GM19372 (cell line): ENCODE measurements at regions not wholly inside any gene's neighbourhood (a gene's known extent, or its start where the extent isn't known, plus 50 kb on each side); places are given as distances from the start of the nearest gene placed in this dataset.
"Not testable (repeated sequence)": the region's sequence is repeated elsewhere in the genome, so short reads cannot be mapped to it uniquely, and the experiment has no call there.

Experiments
- ATAC-seq: cut with Tn5 transposase; IDR thresholded peaks from one replicate; pipeline ENCODE4 v1.9.1; 2021; ENCODE audit warnings: mild to moderate bottlenecking, low read depth, moderate library complexity; ENCODE audit not compliant: unreplicated experiment

GRCh38 chr15:62494197-62494596, 329.1 kb upstream of the C2CD4B start:
- ATAC-seq: no peak

GRCh38 chr15:62495670-62496614, 330.9 kb upstream of the C2CD4B start:
- ATAC-seq: no peak

- no peak for ATAC-seq
Measured at GRCh38 chr15:62497356-62497755, 332.3 kb upstream of the C2CD4B start.

- ATAC-seq: no peak
Measured at GRCh38 chr15:62498278-62498677, 333.2 kb upstream of the C2CD4B start.

- ATAC-seq: no peak
Measured at GRCh38 chr15:62498712-62499111, 333.6 kb upstream of the C2CD4B start.

- ATAC-seq: no peak
Measured at GRCh38 chr15:62500325-62500724, 335.2 kb upstream of the C2CD4B start.

- ATAC-seq: no peak
Measured at GRCh38 chr15:62502451-62502850, 337.4 kb upstream of the C2CD4B start.

- ATAC-seq: no peak
Measured at GRCh38 chr15:62503451-62503850, 338.4 kb upstream of the C2CD4B start.

GRCh38 chr15:62505762-62506161, 340.7 kb upstream of the C2CD4B start:
- no peak for ATAC-seq

- no peak for ATAC-seq
Measured at GRCh38 chr15:62506217-62506805, 341.2 kb upstream of the C2CD4B start.

GRCh38 chr15:62509395-62509958, 344.4 kb upstream of the C2CD4B start:
- no peak for ATAC-seq

GRCh38 chr15:62510791-62511190, 345.7 kb upstream of the C2CD4B start:
- no peak for ATAC-seq

GRCh38 chr15:62512904-62513303, 347.8 kb upstream of the C2CD4B start:
- no peak for ATAC-seq

- no peak for ATAC-seq
Measured at GRCh38 chr15:62513893-62514292, 348.8 kb upstream of the C2CD4B start.

- no peak for ATAC-seq
Measured at GRCh38 chr15:62515696-62516395, 350.8 kb upstream of the C2CD4B start.

- no peak for ATAC-seq
Measured at GRCh38 chr15:62517541-62517940, 352.5 kb upstream of the C2CD4B start.

GRCh38 chr15:62518666-62519065, 353.6 kb upstream of the C2CD4B start:
- not testable (repeated sequence) for ATAC-seq

- ATAC-seq: no peak
Measured at GRCh38 chr15:62519900-62520299, 354.8 kb upstream of the C2CD4B start.

- ATAC-seq: no peak
Measured at GRCh38 chr15:62520887-62521286, 355.8 kb upstream of the C2CD4B start.

- ATAC-seq: no peak
Measured at GRCh38 chr15:62521396-62521795, 356.3 kb upstream of the C2CD4B start.

GRCh38 chr15:62524848-62525247, 359.8 kb upstream of the C2CD4B start:
- no peak for ATAC-seq
